Dedifferentiated amniotic fluid mesenchymal stem cell (primary cell): ENCODE measurements at regions not wholly inside any gene's neighbourhood (a gene's known extent, or its start where the extent isn't known, plus 50 kb on each side); places are given as distances from the start of the nearest gene placed in this dataset.
"Not testable (repeated sequence)": the region's sequence is repeated elsewhere in the genome, so short reads cannot be mapped to it uniquely, and the experiment has no call there.

Experiments
- DNase-seq: peaks from one replicate; pipeline ENCODE4 v3.0.0-alpha.2; 2016; ENCODE audit errors: extremely low spot score

DNA sequence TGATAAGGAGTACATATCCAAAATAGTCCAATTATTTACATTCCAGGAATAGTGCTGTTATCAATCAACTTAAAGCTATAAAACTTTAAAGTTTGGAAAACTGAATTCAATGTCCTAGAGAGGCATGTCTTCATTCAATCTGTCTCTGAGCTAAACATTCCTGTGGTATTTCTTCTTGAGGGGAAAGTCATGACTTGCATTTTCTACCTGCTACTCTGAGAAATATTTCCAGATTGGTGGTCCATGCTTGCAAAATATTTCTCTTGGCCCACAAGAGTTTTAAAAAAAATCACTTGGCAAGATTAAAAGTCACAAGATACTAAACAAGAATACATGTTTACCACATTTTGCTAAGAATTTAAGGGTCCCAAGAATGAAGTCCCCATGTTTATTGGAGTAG, 63.6 kb upstream of the HGF start:
- DNase-seq, result no peak

DNA sequence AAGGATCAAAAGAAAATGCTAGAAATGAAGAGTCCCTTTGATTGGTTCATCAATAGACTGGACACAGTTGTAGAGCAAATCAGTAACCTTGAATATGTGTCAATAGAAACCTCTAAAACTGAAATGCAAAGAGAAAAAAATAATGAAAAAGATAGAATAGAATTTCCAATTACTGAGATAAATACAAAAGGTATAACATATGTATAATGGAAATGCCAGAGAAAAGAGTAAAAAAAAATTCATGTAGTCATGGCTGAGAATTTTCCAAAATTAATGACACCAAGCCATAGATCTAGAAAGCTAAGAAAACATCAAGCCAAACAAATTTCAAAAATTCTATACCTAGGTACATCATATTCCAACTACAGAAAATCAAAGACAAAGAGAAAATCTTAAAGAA, 62.0 kb upstream of the HGF start:
- no peak for DNase-seq

DNA sequence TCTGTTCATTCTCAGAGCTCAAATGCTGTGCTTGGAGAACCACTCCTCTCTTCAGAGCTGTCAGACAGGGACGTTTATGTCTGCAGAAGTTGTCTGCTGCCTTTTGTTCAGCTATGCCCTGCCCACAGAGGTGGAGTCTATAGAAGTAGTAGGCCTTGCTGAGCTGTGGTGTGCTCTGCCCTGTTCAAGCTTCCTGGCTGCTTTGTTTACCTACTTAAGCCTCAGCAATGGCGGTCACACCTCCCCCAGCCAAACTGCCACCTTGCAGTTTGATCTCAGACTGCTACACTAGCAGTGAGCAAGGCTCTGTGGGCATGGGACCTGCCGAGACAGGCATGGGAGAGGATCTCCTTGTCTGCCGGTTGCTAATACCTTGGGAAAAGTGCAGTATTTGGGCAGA, 59.7 kb upstream of the HGF start:
- DNase-seq, result not testable (repeated sequence)

DNA sequence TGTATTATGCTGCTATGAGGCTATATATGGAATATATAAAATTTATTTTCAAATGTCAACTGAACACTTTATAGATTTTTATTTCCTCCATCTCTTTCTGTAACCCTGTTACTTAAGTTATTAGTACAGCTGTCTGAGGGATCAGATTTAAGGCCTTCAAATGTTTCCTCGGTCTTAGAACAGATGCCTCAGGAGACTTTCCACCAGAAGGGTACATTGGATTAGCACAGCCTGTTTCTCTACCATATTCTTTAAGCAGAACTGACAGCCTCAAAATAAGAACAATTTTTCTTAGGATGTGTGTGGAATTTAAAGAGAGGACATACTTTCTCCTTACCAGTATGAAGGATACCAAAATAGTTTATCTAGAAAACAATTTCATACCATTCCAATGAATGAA, 53.0 kb upstream of the HGF start:
- no peak for DNase-seq

DNA sequence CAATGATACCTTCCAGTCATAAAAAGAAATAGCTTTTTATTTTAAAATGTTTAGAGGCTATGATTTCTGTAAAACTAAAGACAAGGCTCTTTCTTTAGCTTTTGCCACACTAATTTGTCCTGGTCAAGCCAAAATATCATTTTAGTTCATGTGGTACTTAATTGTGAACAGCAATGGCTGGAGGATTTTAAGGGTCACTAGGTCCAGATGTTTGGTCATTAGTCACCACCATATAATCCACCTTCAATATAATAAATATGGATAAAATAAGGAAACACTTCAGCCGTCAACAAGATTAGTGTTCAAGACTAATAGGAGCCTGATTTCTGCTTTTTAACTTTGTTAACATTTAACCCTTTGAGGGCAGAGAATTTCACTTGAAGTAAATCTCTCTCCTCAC, 50.0 kb upstream of the HGF start:
- DNase-seq, result no peak
